Hindlimb muscle (tissue), 1 donor: ENCODE measurements at regions not wholly inside any gene's neighbourhood (a gene's known extent, or its start where the extent isn't known, plus 50 kb on each side); places are given as distances from the start of the nearest gene placed in this dataset.

ENCODE experiments used
- DNase-seq: peaks from one replicate; pipeline ENCODE4 v3.0.0-alpha.2; 2013

DNA sequence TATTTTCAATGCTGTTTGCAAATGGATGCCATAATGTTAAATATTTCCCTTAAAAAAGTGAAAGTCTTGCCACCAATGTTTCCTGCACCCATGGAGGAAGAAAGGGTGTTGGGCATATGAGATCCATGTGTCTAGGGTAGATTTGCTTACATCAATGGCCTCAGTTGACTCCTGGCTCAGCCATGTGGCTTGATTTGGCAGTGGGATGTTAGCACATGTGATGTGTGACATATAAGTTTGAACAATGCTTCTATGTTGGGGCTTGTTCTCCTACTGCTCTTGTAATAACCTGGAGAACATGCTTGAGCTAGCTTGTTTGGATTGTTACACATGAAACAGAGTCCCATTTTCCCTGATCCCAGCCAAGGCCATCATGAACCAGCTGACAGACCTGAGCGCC is 187.6 kb downstream of the SCP2D1 start:
- DNase-seq = no peak

DNA sequence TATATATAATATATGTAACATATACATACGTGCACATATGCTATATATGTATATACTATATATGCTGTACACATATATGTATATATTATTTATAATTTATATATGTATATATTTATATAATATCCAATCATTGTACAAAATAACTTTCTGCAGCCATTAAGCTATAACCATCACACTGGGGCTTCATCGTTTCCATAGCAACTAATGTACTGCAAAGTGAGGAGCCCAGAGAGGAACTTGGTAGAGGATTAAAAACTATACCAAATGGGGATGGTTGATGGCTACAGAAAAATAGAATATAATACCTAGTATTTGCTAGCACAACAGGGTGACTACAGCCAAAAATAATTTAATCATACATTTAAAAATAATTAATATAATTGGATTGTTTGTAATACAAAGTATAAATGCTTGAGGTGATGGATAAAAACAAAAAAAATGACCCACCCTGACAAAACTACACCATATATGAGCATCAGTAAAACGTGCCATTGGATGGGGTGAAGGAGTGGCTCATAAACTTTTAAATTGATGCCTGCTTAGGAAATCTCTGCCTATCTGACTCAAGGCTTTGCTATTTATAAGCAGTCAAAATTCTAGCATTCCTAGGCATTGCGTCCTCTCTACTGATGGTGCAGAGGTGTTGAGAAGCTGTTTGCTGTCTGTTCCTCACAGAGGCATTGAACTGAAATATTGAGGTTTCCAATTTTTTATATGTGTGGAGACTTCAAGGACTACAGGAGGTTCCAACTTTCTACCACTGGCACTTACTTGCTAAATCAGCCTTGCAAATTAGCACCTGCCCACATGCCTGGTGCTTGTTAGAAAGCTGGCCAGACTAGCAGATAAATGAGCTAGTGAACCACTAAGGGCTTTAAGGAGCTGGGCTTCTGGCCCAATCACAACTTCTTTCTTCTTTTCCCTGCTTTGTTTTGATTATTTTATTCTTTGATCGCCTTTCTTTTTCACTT is 190.1 kb downstream of the SCP2D1 start:
- DNase-seq = no peak

DNA sequence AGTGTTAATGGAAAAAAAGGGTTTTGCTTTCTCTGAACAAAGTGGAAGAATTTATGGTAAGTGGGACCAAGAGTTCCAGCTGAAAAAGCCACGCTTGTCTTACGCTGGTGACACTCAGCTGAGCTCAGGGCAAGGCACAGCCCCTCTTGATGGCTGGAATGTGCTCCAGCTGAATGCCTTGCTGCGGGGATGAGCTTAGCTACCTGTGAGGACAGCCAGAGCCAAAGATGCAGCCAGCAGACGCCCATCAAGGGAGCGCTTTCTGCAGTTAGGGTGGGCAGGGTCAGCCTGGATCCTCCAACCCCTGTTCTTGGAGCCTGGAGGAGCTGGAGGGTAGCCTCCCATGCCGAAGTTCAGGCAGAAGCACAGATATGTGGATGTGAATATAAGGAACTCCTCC is 191.4 kb downstream of the SCP2D1 start:
- no peak for DNase-seq

DNA sequence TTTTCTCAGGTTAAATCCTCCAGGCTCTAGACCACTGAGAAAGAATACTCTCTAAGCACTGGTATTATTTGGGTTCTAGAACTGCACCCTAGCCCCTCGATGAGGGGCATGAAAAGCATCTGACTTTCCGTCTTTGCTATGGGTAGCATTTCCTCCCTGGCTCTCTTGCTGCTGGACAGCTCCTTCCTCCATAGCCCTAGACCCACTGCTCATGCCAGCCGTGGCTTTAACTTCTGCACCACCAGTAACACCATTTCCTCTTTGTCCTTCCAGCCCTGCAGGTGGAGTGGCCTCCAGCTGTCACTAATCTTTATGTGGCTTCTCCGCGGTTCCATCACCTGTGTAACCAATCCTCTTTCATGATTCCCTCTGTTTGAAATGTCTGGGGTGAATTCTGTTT is 194.9 kb downstream of the SCP2D1 start:
- no peak for DNase-seq

DNA sequence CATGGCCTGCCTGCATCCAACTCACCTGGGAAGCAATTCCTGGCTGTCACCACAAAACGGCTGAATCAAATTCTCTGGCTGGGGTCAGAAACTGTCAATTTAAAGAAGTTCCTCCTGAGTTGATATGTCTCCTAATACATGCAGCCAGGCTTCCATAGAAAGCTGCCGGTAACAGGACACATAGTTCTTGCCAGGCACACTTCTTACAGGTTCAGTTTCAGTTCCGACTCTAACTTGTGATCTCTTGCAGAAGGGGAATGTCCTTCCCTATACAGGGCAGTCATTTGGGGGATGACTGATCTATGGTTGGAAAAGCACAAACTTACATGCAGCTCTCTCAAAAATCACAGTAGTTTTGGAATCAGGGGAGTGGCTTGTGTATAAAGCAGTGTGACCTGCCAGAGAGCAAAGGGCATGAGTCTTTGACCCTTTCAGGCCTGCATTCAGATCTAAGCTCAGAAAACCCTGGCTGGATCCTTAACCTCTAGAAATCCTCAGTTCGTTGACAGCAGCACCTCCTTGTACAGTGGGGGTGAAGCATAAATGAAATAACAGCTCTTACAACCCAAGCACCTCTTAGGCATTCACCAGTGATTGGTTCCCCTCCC is 195.6 kb downstream of the SCP2D1 start:
- DNase-seq = no peak

DNA sequence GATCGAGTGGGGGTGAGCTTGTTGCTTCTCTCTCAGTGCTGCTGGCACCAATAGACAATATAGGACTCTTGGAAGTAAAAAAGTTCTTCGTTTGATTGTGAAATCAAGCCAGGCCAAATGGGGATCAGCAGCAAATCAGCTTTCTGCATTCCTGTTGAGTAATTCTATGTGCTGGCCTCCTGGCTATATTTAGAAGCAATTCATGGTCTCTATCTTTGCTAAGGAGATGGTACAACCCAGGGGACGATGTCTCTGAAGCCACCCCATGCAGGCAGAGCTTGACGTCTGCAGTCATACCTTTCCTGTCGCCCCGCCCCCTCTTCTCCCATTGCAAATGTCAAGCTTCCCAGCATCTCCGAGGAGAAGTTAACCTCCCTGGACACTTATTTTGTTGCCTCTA is 199.1 kb downstream of the SCP2D1 start:
- DNase-seq = no peak

DNA sequence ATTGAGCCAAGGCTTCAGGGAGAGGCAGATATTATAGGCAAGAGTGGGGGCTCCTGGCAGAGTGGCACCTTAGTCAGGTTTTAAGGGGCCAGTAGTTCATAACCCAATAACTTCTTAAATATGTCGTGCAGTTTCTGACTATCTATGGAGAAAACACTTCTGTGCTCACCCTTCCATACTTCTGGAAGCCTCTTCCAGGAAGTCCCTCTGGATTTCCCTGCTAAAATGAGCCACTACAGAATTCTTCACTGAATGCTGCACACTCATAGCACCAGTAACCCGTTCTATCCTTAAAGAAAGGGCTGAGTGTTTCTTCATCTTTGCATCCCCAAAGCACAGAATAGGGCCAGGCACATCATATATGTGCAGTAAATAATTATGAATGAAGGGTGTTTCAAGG is 198.5 kb upstream of the SLC24A3 start:
- no peak for DNase-seq

DNA sequence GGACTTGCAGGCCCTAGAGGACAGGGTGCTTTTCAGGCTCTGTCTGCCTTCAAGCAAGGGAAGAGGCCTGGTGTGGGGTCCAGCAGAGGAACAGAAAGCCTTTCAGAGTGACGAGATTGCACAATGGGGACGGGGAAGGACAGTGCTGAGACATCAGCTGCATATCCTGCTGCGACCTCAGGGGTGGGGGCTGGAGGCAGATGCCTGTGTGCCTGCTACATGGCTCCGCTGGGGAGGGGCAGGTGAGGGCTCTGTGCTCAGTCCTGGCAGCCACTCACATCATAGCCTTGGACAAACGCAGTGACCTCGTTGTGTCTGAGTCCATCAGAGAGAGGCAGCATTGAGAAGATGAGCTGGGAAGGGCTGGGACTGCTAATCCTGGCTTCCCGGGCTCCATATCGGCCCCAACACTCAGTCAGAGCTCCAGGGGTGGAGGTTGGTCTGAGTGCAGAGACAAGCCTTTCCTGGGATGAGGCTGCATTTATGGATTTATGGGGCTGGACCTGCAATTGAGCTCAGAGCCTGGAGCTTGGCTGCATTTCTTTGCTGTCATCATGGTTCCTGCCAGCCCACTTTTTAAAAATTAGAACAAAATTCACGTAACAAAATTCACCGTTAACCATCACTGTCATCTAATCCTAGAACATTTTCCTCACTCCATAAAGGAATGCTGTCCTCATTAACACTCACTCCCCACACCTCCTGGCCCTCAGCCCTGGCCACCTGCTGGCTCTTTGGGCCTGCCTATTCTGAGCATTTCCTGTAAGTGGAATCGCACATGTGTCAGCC is 196.9 kb upstream of the SLC24A3 start:
- DNase-seq = peak; percentile 16

DNA sequence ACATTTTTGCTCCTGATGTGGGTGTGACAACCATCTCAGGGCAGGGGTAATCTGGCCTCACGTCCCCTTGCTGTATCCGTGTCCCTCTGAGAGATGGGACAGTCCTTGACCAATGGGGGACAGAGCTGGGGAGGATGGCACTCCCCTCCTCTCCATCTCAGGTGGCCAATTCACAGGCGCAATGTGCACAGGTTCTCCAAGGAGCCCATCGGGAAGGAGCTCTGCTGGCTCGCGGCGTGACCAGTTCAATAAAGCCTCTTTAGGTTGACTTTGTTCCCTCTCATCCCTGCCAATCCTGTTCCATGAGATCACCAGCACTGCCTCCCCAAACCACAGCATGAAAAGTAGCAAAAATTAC is 196.3 kb upstream of the SLC24A3 start:
- DNase-seq = no peak

DNA sequence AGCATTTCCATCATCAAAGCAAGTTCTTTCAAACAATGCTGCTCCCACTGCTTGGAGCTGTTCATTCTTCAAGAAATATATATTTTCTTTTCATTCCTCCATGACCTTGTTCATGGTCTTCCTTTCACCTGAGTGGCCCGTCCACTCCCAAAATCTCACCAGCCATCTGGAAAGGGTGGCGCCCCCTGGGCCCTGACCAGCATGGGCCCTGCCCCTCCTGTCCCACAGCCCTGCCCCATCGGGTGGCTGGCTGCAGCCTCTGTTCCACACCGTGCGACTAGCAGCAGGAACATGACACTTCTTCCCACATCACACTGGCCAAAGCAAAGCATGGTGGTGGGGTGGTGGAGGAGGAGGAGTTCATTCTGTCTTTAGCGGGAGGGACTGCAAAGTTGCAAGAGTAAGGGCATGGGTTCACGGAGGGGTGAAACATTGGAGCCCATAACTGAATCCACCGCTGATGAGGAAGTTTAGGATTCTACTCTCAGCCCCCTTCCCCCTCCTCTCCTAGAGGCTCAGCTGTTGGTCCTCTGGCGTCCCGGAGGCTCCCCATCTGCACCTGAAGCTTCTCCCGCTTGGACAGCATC is 195.2 kb upstream of the SLC24A3 start:
- DNase-seq = no peak

DNA sequence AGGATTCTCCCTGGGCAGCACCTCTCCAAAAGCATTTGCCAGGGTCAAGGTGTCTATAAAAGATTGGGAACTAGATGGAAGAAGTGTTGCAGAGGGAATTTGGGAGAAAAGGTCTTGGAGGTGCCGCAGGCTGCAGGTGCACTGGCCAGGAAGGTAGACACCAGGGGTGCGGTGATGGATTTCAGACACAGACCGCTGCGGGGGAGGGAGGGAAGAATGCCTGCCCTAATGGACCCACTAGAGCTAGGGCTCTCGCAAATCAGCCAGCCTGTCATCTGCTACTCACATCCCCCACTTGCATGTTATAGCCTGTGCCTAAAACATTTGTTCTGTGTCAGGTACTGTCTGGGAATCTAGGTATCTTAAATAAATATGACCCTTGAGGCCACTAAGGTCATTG is 193.6 kb upstream of the SLC24A3 start:
- no peak for DNase-seq

DNA sequence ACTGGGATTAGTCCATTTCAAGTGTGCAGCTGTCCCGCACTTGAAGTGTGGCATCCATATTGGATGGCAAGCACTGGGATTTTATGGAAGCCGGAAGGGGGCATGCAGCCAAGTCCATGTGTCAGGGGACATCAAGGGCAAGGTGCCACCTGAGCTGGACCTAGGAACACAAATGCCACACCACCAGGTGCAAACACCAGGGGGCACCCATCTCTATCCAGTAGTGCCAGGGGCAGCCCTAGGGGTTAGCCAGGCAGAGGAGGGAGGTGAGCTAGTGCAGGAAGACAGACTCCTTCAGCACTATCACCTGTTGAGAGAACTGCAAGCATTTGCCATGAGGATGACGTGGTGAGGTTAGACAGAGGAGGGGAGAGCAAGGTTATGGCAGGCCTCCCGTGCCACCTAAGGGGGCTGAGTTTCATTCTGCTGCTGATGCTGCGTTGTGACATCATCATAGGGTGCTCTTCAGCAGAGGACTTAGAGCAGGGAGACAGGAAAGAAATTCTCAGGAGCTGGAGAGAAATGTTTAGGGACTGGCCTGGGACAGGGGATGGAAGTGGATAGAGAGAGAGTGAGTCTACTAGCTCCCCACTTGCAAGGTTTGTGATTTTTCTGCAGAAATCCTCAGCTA is 192.6 kb upstream of the SLC24A3 start:
- DNase-seq = no peak

DNA sequence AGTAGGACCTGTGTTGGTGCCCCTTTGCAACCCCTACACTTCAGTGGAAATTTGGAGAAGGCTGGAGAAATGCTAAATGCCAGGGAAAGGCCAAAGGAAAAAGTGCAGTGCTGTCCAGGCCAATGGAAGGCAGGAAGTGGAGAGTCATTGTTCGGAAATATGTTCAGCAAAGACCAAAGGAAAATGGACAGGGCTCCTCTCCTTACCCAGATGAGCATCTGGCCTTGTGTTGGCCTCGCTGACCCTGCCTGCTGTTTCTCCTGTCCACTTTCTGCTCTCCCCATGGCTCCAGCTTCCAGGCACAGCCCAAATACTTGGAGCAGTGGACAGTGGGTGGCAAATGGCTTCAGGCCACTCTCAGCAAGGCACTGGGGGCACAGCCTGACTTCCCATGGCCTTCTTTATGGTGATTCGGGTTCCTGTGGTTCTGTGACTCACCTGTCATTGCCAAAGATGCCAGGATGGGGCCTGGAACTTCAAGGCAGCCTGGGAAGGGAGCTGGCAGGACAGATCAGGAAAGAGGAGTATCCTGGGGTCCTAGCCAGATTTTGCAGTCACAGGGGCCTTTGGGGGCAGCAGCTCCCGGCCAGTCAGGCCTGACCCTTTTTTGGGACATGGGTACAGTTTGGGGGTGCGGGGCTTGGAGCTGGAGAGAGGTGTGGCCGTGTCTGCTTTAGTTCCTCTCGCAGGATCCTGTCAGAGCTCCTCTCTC is 190.9 kb upstream of the SLC24A3 start:
- DNase-seq = no peak

DNA sequence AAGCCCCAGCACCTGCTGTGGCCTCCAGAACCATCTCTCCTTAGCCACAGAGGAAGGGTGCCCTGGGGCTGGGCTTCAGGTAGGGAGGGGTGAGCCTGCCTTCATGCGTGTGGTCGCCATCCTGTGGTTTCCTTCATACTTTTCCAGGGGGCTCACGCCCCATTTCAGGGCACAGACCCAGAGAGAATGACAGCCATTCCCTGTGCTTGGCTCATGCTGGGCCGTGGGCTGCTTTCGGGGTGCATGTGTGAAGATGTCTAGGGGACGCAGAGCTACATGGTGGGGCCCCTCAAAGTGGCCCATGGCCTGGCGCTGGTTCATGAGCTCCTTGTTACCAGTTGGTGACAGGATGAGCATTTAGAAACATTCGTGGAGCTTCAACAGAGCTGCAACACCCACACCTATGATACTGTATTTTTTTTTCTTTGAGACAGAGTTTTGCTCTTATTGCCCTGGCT is 190.3 kb upstream of the SLC24A3 start:
- DNase-seq = no peak

DNA sequence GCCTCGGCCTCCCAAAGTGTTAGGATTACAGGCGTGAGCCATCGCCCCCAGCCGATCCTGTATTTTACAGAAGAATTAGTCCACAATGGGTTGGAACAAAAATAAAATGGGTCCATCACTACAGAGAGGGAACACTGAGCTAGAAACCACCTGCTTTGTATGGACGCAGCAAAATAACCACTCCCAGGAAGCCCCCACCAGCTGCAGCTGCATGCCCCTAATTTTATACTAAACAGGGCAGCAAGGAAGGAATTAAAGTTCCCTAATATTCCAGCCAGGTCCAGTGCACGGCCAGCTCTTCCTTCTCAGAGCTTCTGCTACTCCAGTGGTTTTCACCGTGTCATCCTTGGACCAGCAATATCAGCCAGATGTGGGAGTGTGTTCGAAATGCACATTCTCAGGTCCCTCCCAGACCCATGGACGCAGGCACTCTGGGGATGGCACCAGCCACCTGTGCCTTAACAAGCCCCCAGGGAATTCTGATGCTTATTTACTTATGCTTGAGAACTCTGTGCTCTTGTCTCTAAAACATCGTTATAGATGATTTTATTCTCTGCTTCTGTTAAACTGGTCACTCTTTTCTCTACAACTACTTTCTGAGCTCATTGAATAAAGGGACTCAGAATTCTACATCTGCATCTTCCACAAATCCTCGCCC is 189.5 kb upstream of the SLC24A3 start:
- no peak for DNase-seq

DNA sequence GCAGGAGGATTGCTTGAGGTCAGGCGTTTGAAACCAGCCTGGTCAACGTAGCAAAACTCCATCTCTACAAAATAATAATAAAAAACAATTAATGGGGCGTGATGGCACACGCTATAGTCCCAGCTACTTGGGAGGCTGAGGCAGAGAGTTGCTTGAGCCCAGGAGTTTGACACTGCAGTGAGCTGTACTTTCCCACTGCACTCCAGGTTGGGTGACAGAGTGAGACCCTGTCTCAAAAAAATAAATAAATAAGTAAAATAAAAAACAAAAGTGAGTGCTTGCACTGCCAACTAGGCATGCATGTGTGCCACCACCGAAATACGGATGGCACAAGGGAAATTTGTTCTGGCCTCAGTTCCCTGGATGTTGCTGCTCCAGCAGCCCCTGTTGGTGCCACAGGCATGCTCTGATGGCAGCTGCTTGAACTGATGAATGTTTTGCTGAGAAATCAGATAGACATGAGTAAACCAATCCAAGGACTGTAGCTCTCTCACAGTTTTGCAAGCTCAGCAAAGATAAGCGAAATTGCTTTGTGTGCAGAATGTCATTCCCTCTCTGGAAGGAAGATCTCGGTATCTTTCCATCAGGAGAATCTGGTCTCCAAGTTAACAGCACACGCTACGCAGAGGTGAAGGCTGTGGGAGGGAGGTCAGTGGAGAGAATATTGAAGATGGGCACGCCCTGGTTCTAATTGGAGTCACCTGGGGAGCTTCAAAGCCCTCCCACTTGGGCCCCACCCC is 188.0 kb upstream of the SLC24A3 start:
- no peak for DNase-seq

DNA sequence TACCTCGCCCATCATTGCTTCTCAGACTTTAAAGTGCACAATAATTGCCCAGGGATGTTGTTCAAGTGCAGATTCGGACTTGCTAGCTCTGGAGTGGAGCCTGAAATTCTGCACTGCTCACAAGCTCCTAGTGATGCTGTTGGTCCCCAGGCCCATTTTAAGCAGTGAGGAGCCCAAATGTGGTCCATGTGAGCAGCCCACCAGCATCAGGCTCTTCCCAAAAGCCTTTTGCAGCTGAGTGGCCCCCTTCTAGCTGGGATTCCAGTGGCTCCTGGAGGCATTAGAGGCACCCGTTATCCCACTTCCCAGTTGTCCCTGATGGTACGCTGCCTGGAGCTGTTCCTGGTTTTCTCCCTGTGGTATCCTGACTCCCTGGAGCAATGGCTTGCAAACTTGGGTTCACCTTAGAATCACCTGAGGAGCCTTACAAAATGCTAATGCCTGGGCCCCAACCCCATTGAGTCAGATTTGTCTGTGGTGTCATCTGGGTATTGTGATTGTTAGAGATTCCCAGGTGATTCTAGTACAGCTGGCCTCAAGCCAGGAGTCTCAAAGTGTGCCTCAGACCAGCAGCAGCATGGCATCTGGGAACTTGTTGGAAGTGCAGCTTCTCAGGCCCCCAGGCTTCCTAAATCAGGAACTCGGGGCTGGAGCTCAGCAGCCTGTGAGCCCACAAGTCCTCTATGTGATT is 186.9 kb upstream of the SLC24A3 start:
- no peak for DNase-seq

DNA sequence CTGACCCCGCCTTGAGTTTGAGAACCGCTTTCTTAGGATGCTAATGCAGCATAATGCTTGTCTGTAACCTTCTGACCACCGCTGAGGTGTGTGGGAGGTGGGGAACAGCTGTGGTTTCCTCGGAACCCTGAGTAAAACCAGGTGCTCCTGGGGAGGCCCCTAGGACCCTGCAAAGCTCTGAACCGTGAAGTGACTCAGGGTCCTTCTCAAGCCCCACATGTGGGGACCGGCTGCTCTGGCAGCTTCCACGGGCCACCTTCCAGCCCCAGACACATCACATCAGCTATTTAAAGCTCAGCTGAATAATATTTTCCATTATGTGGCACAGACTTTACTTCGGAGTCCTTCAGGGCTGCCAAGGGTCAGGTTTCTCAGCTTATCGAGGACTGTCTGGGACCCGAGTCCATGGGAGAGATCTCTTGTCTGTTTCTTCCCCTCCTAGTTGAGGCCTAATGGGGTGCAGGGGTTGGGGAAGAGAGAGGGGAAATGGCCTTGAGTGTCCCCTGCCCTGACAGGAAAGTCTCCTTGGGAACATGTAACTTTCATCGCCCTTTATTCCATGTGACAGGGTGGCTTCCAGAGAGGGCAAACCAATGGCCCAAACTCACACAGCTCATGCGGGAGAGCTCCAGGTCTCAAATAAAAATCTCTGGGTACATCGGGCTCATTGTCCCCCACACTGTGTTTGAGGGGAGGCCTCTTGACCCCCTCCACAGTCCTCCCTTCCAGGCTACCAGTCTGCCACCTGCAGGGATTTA is 186.1 kb upstream of the SLC24A3 start:
- DNase-seq = peak; percentile 46
